ENCODE measurements at regions not wholly inside any gene's neighbourhood (a gene's known extent, or its start where the extent isn't known, plus 50 kb on each side); places are given as distances from the start of the nearest gene placed in this dataset.
"Not testable (repeated sequence)": the region's sequence is repeated elsewhere in the genome, so short reads cannot be mapped to it uniquely, and the experiment has no call there.

GRCh38 chr2:134023854-134024253, 230.0 kb upstream of the MGAT5 start:
- in situ Hi-C loops (cut with HindIII; ENCODE audit: low pct_unique_long_range_greater_than_20kb, low sequenced_read_pairs): no loop called here
- DNase-seq (ENCODE audit: low read depth, low spot score): no peak

- no peak for DNase-seq (ENCODE audit: low read depth, low spot score)
- in situ Hi-C loops (cut with HindIII; ENCODE audit: low pct_unique_long_range_greater_than_20kb, low sequenced_read_pairs): no loop called here
Observed at GRCh38 chr2:134027980-134028379, 225.9 kb upstream of the MGAT5 start.

- DNase-seq (ENCODE audit: low read depth, low spot score): no peak
- in situ Hi-C loops (cut with HindIII; ENCODE audit: low pct_unique_long_range_greater_than_20kb, low sequenced_read_pairs): no loop called here
Observed at GRCh38 chr2:134029418-134029817, 224.5 kb upstream of the MGAT5 start.

- in situ Hi-C loops (cut with HindIII; ENCODE audit: low pct_unique_long_range_greater_than_20kb, low sequenced_read_pairs): no loop called here
- DNase-seq (ENCODE audit: low read depth, low spot score): no peak
Observed at GRCh38 chr2:134031539-134031938, 222.3 kb upstream of the MGAT5 start.

DNA sequence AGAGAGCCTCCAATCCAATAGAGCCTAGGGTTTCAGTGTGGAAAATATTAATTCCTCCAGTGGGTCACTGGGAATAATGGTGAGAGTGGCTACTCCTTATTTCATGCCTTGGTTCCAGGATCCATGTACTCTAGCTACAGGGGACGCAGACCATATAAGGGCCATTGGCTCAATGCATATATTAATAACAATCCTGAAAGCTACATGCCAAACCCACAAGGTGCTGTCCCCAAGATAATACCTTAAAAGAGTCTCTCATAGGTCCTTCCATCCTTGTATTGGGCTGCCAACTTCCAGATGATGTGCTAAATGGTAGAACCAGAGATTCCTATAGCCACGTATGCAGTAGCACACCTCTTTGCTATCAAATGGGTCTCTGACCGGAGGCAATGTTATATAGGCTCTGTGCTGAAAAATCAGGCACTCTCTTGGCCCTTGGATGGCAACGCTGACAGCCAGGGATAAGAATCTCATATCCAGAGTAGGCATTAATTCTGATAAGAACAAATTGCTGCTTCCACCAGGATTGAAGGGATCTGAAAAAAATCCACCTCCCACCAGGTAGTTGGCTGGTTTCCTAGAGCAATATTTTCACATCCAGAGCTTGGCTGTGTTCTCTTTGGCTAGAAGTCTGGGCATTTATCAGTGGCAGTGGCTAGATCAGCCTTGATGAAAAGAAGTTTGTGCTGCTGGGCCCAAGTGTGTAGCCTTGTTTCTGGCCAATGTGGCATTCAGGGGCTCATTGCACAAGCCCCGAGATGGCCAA, 218.1 kb upstream of the MGAT5 start:
- in situ Hi-C loops (cut with HindIII; ENCODE audit: low pct_unique_long_range_greater_than_20kb, low sequenced_read_pairs): no loop called here
- no peak for DNase-seq (ENCODE audit: low read depth, low spot score)

GRCh38 chr2:134039912-134040581, 213.8 kb upstream of the MGAT5 start:
- in situ Hi-C loops (cut with HindIII; ENCODE audit: low pct_unique_long_range_greater_than_20kb, low sequenced_read_pairs): no loop called here
- DNase-seq (ENCODE audit: low read depth, low spot score): no peak

DNA sequence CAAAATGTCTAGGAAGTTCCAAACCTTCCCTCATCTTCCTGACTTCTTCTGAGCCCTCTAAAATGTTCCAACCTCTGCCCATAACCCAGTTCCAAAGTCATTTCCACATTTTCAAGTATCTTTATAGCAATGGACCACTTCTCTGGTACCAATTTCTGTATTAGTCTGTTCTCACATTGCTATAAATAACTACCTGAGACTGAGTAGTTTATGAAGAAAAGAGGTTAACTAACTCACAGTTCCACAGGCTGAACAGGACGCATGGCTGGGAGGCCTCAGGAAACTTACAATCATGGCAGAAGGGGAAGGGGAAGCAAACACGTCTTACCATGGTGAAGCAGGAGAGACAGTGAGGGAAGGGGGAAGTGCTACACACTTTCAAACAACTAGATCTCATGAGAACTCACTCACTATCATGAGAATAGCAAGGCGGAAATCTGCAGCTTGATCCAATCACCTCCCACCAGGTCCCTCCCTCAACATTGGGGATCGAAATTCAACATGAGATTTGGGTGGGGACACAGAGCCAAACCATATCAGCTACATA, 213.2 kb upstream of the MGAT5 start:
- in situ Hi-C loops (cut with HindIII; ENCODE audit: low pct_unique_long_range_greater_than_20kb, low sequenced_read_pairs); DNase-seq (ENCODE audit: low read depth, low spot score): not testable (repeated sequence)

DNA sequence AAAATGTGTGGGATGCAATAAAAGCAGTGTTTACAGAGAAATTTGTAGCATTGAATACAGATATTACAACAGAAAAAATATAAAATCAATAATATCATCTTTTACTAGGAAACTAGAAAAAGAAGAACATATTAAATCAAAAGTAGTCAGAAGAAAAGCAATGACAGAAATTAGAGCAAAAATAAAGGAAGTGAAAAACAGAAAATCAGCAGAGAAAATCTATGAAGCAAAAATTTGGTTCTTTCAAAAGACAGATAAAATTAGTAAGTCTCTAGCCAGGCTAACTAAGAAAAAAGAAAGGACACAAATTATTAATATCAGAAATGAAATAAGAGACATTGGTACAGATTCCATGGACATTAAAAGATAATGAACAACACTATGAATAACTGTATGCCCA, 212.0 kb upstream of the MGAT5 start:
- in situ Hi-C loops (cut with HindIII; ENCODE audit: low pct_unique_long_range_greater_than_20kb, low sequenced_read_pairs): no loop called here

DNA sequence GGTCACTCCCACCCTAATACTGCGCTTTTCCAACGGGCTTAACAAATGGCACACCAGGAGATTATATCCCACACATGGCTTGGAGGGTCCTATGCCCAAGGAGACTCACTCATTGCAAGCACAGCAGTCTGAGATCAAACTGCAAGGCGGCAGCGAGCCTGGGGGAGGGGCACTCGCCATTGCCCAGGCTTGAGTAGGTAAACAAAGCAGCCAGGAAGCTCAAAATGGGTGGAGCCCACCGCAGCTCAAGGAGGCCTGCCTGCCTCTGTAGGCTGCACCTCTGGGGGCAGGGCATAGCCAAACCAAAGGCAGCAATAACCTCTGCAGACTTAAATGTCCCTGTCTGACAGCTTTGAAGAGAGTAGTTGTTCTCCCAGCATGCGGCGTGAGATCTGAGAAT, 210.8 kb upstream of the MGAT5 start:
- DNase-seq (ENCODE audit: low read depth, low spot score); in situ Hi-C loops (cut with HindIII; ENCODE audit: low pct_unique_long_range_greater_than_20kb, low sequenced_read_pairs): not testable (repeated sequence)

More for the DNA sequence above, 212.0 kb upstream of the MGAT5 start:
- DNase-seq (ENCODE audit: low read depth, low spot score): no peak

GRCh38 chr2:134052173-134052572, 201.7 kb upstream of the MGAT5 start:
- no peak for DNase-seq (ENCODE audit: low read depth, low spot score)
- in situ Hi-C loops (cut with HindIII; ENCODE audit: low pct_unique_long_range_greater_than_20kb, low sequenced_read_pairs): no loop called here

- in situ Hi-C loops (cut with HindIII; ENCODE audit: low pct_unique_long_range_greater_than_20kb, low sequenced_read_pairs): no loop called here
- no peak for DNase-seq (ENCODE audit: low read depth, low spot score)
Observed at GRCh38 chr2:134056173-134056572, 197.7 kb upstream of the MGAT5 start.

DNA sequence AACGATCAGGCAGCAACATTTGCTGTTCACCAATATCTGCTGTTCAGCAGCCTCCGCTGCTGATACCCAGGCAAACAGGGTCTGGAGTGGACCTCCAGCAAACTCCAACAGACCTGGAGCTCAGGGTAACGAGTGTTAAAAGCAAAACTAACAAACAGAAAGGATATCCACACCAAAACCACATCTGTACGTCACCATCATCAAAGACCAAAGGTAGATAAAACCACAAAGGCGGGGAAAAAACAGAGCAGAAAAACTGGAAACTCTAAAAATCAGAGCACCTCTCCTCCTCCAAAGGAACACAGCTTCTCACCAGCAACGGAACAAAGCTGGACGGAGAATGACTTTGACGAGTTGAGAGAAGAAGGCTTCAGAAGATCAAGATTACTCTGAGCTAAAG, 192.8 kb upstream of the MGAT5 start:
- in situ Hi-C loops (cut with HindIII; ENCODE audit: low pct_unique_long_range_greater_than_20kb, low sequenced_read_pairs); DNase-seq (ENCODE audit: low read depth, low spot score): not testable (repeated sequence)

DNA sequence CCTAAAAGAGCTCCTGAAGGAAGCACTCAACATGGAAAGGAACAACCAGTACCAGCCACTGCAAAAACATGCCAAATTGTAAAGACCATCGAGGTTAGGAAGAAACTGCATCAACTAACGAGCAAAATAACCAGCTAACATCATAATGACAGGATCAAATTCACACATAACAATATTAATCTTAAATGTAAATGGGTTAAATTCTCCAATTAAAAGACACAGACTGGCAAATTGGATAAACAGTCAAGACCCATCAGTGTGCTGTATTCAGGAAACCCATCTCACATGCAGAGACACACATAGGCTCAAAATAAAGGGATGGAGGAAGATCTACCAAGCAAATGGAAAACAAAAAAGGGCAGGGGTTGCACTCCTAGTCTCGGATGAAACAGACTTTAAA, 191.6 kb upstream of the MGAT5 start:
- in situ Hi-C loops (cut with HindIII; ENCODE audit: low pct_unique_long_range_greater_than_20kb, low sequenced_read_pairs); DNase-seq (ENCODE audit: low read depth, low spot score): not testable (repeated sequence)

DNA sequence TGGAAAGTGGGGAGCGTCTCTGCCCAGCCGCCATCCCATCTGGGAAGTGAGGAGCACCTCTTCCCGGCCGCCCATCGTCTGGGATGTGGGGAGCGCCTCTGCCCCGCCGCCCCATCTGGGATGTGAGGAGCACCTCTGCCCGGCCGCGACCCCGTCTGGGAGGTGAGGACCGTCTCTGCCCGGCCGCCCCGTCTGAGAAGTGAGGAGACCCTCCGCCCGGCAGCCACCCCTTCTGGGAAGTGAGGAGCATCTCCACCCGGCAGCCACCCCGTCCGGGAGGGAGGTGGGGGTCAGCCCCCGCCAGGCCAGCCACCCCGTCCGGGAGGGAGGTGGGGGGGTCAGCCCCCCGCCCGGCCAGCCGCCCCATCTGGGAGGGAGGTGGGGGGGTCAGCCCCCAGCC, 190.0 kb upstream of the MGAT5 start:
- DNase-seq (ENCODE audit: low read depth, low spot score); in situ Hi-C loops (cut with HindIII; ENCODE audit: low pct_unique_long_range_greater_than_20kb, low sequenced_read_pairs): not testable (repeated sequence)

- DNase-seq (ENCODE audit: low read depth, low spot score): peak; percentile 25
- in situ Hi-C loops (cut with HindIII; ENCODE audit: low pct_unique_long_range_greater_than_20kb, low sequenced_read_pairs): no loop called here
Observed at GRCh38 chr2:134070281-134070741, 183.6 kb upstream of the MGAT5 start.

DNA sequence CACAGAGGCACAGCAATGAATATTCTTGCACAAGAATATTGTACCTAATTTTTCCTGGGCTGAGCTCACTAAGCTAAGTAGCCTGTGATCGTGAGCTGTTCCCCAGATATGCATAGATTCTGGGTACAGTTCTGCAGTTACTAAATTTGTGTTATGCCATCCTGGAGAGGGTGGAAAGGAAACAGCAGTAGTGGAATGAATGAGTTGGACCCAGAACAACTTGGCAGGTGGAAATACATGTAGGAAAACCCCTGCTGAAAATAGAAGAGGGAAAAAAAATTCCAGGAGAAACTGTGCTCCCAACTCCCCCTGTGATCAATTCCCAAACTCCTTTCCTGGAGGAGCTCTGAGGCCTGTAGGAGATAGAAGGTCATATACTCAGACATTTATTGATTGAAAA, 181.5 kb upstream of the MGAT5 start:
- DNase-seq (ENCODE audit: low read depth, low spot score): no peak
- in situ Hi-C loops (cut with HindIII; ENCODE audit: low pct_unique_long_range_greater_than_20kb, low sequenced_read_pairs): no loop called here

- no peak for DNase-seq (ENCODE audit: low read depth, low spot score)
- in situ Hi-C loops (cut with HindIII; ENCODE audit: low pct_unique_long_range_greater_than_20kb, low sequenced_read_pairs): no loop called here
Observed at GRCh38 chr2:134073023-134073422, 180.8 kb upstream of the MGAT5 start.

- in situ Hi-C loops (cut with HindIII; ENCODE audit: low pct_unique_long_range_greater_than_20kb, low sequenced_read_pairs): no loop called here
- peak; percentile 97 for DNase-seq (ENCODE audit: low read depth, low spot score)
Observed at GRCh38 chr2:134074619-134075018, 179.3 kb upstream of the MGAT5 start.

DNA sequence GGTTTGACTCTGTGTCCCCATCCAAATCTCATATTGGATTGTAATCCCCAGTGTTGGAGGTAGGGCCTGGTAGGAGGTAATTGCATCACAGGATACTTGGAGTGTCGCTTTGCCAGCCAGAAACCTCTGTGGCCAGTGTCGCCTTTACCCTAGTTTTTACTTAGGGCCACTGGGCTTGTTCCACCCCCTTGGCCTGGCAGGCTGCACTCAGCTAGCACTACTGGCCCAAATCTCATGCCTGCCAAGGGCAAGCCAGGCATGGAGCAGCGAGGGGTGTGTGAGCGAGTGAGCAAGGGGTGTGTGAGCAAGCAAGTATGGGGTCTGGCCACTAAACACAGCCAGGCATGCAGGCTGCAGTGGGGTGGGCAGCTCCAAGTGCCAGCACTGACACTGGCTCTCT, 178.7 kb upstream of the MGAT5 start:
- DNase-seq (ENCODE audit: low read depth, low spot score): peak; percentile 17

More for the DNA sequence above, 178.7 kb upstream of the MGAT5 start:
- in situ Hi-C loops (cut with HindIII; ENCODE audit: low pct_unique_long_range_greater_than_20kb, low sequenced_read_pairs): no loop called here

Measured in SK-MEL-5 (cell line).